Kidney (tissue), 13 donors: ENCODE measurements at regions not wholly inside any gene's neighbourhood (a gene's known extent, or its start where the extent isn't known, plus 50 kb on each side); places are given as distances from the start of the nearest gene placed in this dataset.
A peak's percentile ranks its signal among the peaks of the same experiment; 100 is the strongest.

Source experiments
- DNase-seq, 5 donors: peaks; one replicate each; pipeline ENCODE4 v3.0.0-alpha.2; 2013 to 2020
- FAIRE-seq: peaks from 2 replicates; lab custom pipeline; 2012; peaks lifted over from hg19 to GRCh38; lab: Jason Lieb, UNC
- H3K27ac ChIP-seq, 2 donors: one replicate each; pipeline ENCODE4 v1.7.0; 2013; ENCODE audit warnings: low read depth in 2 of 2, low read length in 2 of 2, inconsistent platforms in 1 of 2
- H3K27me3 ChIP-seq: one replicate; pipeline ENCODE4 v1.7.1; 2013; ENCODE audit warnings: low read length, inconsistent platforms; ENCODE audit not compliant: control insufficient read depth, insufficient read depth
- H3K36me3 ChIP-seq, 3 donors: one replicate each; pipeline versions ENCODE4 v1.7.0 to v1.7.1; 2013; ENCODE audit warnings: low read length in 3 of 3, control low read depth in 1 of 3, inconsistent platforms in 1 of 3; ENCODE audit not compliant: insufficient read depth in 3 of 3, control insufficient read depth in 2 of 3
- H3K4me1 ChIP-seq, 3 donors: one replicate each; pipeline versions ENCODE4 v1.7.0 to v1.7.1; 2013; ENCODE audit warnings: low read length in 3 of 3, inconsistent platforms in 1 of 3, low read depth in 1 of 3; ENCODE audit not compliant: control insufficient read depth in 2 of 3, insufficient read depth in 2 of 3
- H3K4me3 ChIP-seq, 3 donors: one replicate each; pipeline versions ENCODE4 v1.7.0 to v1.8.1; 2013; ENCODE audit warnings: low read length in 3 of 3, control low read depth in 1 of 3, inconsistent platforms in 1 of 3
- H3K9ac ChIP-seq, 3 donors: one replicate each; pipeline versions ENCODE4 v1.7.0 to v1.7.1; 2013; ENCODE audit warnings: low read length in 3 of 3, control low read depth in 1 of 3, inconsistent platforms in 1 of 3
- H3K9me3 ChIP-seq, 3 donors: one replicate each; pipeline versions ENCODE4 v1.7.0 to v1.7.1; 2013; ENCODE audit warnings: low read length in 3 of 3, control low read depth in 1 of 3, inconsistent platforms in 1 of 3; ENCODE audit not compliant: control insufficient read depth in 2 of 3, insufficient read depth in 1 of 3
- intact Hi-C: fragments of 100-400 bp; cut with DNase I; formaldehyde crosslinking; loops from one replicate; pipeline ENCODE4 v1.11.1; 2022
- TF ChIP-seq, protein P1 (sequence below): IDR thresholded peaks from 3 replicates; pipeline ENCODE4 v1.5.1; 2012; ENCODE audit warnings: mild to moderate bottlenecking, moderate library complexity, borderline replicate concordance; ENCODE audit not compliant: insufficient read depth; ENCODE audit errors: extremely low read depth
- donor health status: control.
- donor health status: control.
- donor health status: control.
- donor health status: control.
- donor health status: control.
- donor health status: DM: yes; HTN: yes; CAD: no.
- donor health status: Normal renal cell carcinoma (clear cell type).

DNA sequence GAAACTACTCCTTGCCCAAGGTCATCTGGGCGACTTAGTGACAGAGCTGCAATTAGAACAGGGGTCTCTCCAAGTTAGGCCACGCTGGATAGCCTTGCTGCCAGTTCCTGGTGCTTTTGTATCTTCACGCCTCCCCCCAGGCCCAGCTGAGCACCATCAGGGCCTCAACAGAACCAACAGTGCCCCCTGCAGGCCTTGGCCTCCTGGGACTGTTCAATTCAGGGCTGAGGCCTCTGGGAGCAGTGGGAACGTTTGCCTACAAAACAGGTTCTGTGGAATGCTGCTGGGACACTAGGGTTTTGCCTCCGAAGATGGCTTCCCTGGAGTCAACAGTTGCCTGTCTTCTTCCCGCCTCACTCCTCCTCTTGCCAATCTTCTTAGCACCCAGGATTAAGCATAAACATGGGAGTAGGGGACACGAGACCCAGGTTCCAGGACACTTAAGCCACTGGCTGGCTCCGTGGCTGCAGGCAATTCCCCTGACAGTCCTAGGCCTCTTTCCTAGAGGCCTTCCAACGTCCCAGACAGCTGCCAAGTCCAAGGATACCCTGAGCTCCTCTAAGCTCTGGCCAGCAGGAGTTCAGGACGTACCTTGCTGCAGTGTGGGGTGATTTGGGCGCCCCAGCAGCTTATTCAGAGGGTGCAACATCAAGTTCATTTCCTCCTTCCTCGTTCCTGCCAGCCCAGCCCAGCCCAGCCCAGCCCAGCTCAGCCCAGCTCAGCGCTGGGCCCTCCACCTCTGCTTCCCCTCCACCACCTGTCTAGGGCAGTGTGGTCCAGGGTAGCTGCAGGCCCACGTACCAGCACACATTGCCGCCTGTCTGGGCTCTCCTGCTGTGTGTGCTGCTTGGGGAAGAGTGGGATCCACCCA, 246.6 kb upstream of the RPL38 start:
- Histone ChIP-seq H3K27ac (no peak overlapping the region), H3K4me1 (no peaks in the 10 kb centered on the region), H3K36me3 (no peaks in the 10 kb centered on the region), H3K9ac (no peak overlapping the region), H3K9me3 (no peaks in the 10 kb centered on the region), H3K4me3 (no peak overlapping the region), H3K27me3 (no peaks in the 10 kb centered on the region)
- peak; percentile 51 to 78 (median 74) for DNase-seq
- TF ChIP-seq, protein P1, sequence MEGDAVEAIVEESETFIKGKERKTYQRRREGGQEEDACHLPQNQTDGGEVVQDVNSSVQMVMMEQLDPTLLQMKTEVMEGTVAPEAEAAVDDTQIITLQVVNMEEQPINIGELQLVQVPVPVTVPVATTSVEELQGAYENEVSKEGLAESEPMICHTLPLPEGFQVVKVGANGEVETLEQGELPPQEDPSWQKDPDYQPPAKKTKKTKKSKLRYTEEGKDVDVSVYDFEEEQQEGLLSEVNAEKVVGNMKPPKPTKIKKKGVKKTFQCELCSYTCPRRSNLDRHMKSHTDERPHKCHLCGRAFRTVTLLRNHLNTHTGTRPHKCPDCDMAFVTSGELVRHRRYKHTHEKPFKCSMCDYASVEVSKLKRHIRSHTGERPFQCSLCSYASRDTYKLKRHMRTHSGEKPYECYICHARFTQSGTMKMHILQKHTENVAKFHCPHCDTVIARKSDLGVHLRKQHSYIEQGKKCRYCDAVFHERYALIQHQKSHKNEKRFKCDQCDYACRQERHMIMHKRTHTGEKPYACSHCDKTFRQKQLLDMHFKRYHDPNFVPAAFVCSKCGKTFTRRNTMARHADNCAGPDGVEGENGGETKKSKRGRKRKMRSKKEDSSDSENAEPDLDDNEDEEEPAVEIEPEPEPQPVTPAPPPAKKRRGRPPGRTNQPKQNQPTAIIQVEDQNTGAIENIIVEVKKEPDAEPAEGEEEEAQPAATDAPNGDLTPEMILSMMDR = peak; percentile 18
- no peak for FAIRE-seq
- intact Hi-C loops = no loop called here

DNA sequence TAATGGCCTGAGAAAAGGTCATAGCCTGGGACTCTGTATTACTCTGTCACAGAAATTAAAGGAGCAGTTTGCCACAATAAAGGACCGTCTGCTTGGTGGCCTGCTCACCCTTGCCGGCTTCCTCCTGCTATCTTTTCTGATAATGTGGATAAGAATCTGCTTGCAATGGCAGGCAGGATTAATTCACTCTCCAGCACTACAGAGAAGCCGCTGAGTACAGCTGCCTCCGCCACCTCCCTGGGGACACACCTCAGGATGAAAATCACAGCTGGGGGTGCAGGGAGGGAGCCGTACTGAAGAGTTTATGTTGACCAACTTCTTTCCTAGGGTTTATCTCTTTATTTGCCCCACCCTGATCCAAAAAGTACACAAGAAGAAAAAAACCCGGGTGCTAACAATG, 245.9 kb upstream of the RPL38 start:
- H3K4me1 ChIP-seq = no peaks in the 10 kb centered on the region
- FAIRE-seq = no peak
- TF ChIP-seq, protein P1 = no peak
- no peak overlapping the region for H3K4me3 ChIP-seq
- no peaks in the 10 kb centered on the region for H3K36me3 ChIP-seq
- no peak overlapping the region for H3K9ac ChIP-seq
- H3K9me3 ChIP-seq = no peaks in the 10 kb centered on the region
- DNase-seq = peak in 1 of 5 donors; percentile 28
- no peaks in the 10 kb centered on the region for H3K27me3 ChIP-seq
- no peak overlapping the region for H3K27ac ChIP-seq
- intact Hi-C loops = no loop called here

DNA sequence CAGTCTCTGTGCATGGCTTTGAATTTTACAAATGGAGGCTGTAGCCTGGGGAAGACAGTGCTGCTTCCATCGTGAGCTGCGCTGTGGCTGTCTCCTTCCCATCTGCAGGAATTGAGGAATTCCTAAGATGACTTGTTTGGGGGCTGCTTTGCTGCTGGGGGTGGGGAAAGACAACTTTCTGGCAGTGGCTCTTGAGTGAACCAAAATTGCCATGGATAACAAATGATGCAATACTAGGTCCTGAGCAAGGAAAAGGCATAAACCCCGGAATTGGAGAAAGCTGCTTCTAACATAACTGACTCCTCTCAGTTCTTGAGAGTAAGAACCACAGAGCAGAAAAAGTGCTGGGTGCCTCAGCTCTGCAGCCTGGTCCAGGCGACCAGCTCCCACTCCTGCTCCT, 245.0 kb upstream of the RPL38 start:
- no peak for FAIRE-seq

More for the DNA sequence above, 245.0 kb upstream of the RPL38 start:
- TF ChIP-seq, protein P1 = no peak
- DNase-seq = no peak
- Histone ChIP-seq H3K9me3 (no peaks in the 10 kb centered on the region), H3K27me3 (no peaks in the 10 kb centered on the region), H3K27ac (no peak overlapping the region), H3K4me3 (no peak overlapping the region), H3K4me1 (no peaks in the 10 kb centered on the region), H3K36me3 (no peaks in the 10 kb centered on the region), H3K9ac (no peak overlapping the region)
- intact Hi-C loops = no loop called here
